Kidney epithelial cell (primary cell): ENCODE measurements at regions not wholly inside any gene's neighbourhood (a gene's known extent, or its start where the extent isn't known, plus 50 kb on each side); places are given as distances from the start of the nearest gene placed in this dataset.
A peak's percentile ranks its signal among the peaks of the same experiment; 100 is the strongest.

Experiments used
- DNase-seq: peaks from one replicate; pipeline ENCODE4 v3.0.0-alpha.2; 2010; ENCODE audit warnings: low read depth
- H3K27me3 ChIP-seq: 2 replicates; pipeline ENCODE4 v1.6.0; 2011; ENCODE audit warnings: low read length; ENCODE audit not compliant: control insufficient read depth, insufficient read depth
- H3K36me3 ChIP-seq: 2 replicates; pipeline ENCODE4 v1.5.1; 2011; ENCODE audit warnings: low read length; ENCODE audit not compliant: control insufficient read depth, insufficient read depth
- H3K4me3 ChIP-seq: 2 replicates; pipeline ENCODE4 v1.5.1; 2011; ENCODE audit warnings: low read depth, mild to moderate bottlenecking, control low read depth, low read length
- CTCF ChIP-seq: IDR thresholded peaks from 2 replicates; pipeline ENCODE4 v1.5.1; 2011; ENCODE audit warnings: mild to moderate bottlenecking, moderate library complexity, low read length, control low read depth, inconsistent platforms; ENCODE audit not compliant: insufficient read depth, poor library complexity, severe bottlenecking

- no peaks in the 10 kb centered on the region for H3K36me3 ChIP-seq
- no peak for TF ChIP-seq CTCF
- no peaks in the 10 kb centered on the region for H3K27me3 ChIP-seq
- no peak overlapping the region for H3K4me3 ChIP-seq
- no peak for DNase-seq
Measured at GRCh38 chr12:70045514-70045913, 197.7 kb upstream of the CNOT2 start.

GRCh38 chr12:70048521-70049250, 194.5 kb upstream of the CNOT2 start:
- TF ChIP-seq CTCF, result no peak
- H3K4me3 ChIP-seq, result no peak overlapping the region
- no peak for DNase-seq
- H3K36me3 ChIP-seq, result no peaks in the 10 kb centered on the region
- no peaks in the 10 kb centered on the region for H3K27me3 ChIP-seq

- peak; percentile 16 for DNase-seq
- no peaks in the 10 kb centered on the region for H3K27me3 ChIP-seq
- no peak for TF ChIP-seq CTCF
- H3K4me3 ChIP-seq, result no peak overlapping the region
- no peaks in the 10 kb centered on the region for H3K36me3 ChIP-seq
Measured at GRCh38 chr12:70049596-70050360, 193.5 kb upstream of the CNOT2 start.

- H3K27me3 ChIP-seq, result no peaks in the 10 kb centered on the region
- TF ChIP-seq CTCF, result no peak
- no peaks in the 10 kb centered on the region for H3K36me3 ChIP-seq
- no peak overlapping the region for H3K4me3 ChIP-seq
- DNase-seq, result no peak
Measured at GRCh38 chr12:70052476-70052875, 190.8 kb upstream of the CNOT2 start.

GRCh38 chr12:70052931-70053497, 190.2 kb upstream of the CNOT2 start:
- no peaks in the 10 kb centered on the region for H3K27me3 ChIP-seq
- TF ChIP-seq CTCF, result no peak
- no peak overlapping the region for H3K4me3 ChIP-seq
- no peaks in the 10 kb centered on the region for H3K36me3 ChIP-seq
- DNase-seq, result peak; percentile 65
